ENCODE measurements at regions not wholly inside any gene's neighbourhood (a gene's known extent, or its start where the extent isn't known, plus 50 kb on each side); places are given as distances from the start of the nearest gene placed in this dataset.

GRCh38 chr13:47136504-47136941 lies 239.7 kb upstream of the HTR2A start:
- Histone ChIP-seq H3K9me3 (replicated peaks; ENCODE audit: control insufficient read depth, insufficient read depth, low read length) (peaks cover 10% of the 10 kb centered on the region), H3K9me1 (replicated peaks; ENCODE audit: control insufficient read depth, extremely low read depth, insufficient read depth, low read length) (no peaks in the 10 kb centered on the region), H3K27ac (ENCODE audit: insufficient read depth, low read depth, low read length) (no peak overlapping the region), H3K36me3 (ENCODE audit: control insufficient read depth in 2 of 2, extremely low read depth in 1 of 2, insufficient read depth in 2 of 2, low read length in 2 of 2) (no peaks in the 10 kb centered on the region), H3K4me1 (ENCODE audit: control insufficient read depth, extremely low read depth, insufficient read depth, low read length) (no peaks in the 10 kb centered on the region), H3K27me3 (ENCODE audit: control insufficient read depth in 2 of 2, insufficient read depth in 2 of 2, low read length in 2 of 2) (no peaks in the 10 kb centered on the region), H3K9ac (replicated peaks; ENCODE audit: extremely low read depth, insufficient read depth, low read length) (no peak overlapping the region), H3K4me2 (ENCODE audit: insufficient read depth, low read length) (no peak overlapping the region), H3K4me3 (replicated peaks in 1 of 3; ENCODE audit: insufficient read depth in 1 of 3, low read depth in 1 of 3, low read length in 3 of 3) (no peak overlapping the region), H3K79me2 (ENCODE audit: control insufficient read depth, insufficient read depth, low read length) (no peaks in the 10 kb centered on the region), H4K20me1 (replicated peaks; ENCODE audit: control insufficient read depth, extremely low read depth, insufficient read depth, low read length) (no peaks in the 10 kb centered on the region), H2AFZ (ENCODE audit: low read depth, low read length) (no peak overlapping the region)
- dilution Hi-C loops (cut with MboI; ENCODE audit: extremely low pct_ligation_motif_present, low sequenced_read_pairs): no loop called here
- ChIA-PET CTCF (no interaction called here), POLR2A (no interaction called here)
- TF ChIP-seq GATA2 (IDR thresholded peaks at IDR 0.05; ENCODE audit: insufficient read depth, insufficient read length, low read depth, low read length) (no peak), POLR2A (IDR thresholded peaks at IDR 0.05; ENCODE audit: low read depth, low read length) (no peak), MAX (IDR thresholded peaks at IDR 0.05; ENCODE audit: insufficient read depth, insufficient read length) (no peak), FOS (IDR thresholded peaks at IDR 0.05; ENCODE audit: borderline replicate concordance, insufficient read depth, low read length) (no peak), CTCF (IDR thresholded peaks at IDR 0.05; ENCODE audit: extremely low read depth in 1 of 2, insufficient read depth in 1 of 2, low read depth in 1 of 2, low read length in 2 of 2) (no peak), EZH2 (IDR thresholded peaks at IDR 0.05; ENCODE audit: borderline replicate concordance, low read depth, low read length, severe bottlenecking) (no peak), MYC (IDR thresholded peaks at IDR 0.05; ENCODE audit: low read depth, low read length) (no peak), JUN (IDR thresholded peaks at IDR 0.05; ENCODE audit: borderline replicate concordance, insufficient read depth, insufficient read length, low read depth) (no peak)
- no TSS peak for BruUV-seq (replicated peaks)
- FAIRE-seq: no peak
- no peak for DNase-seq (ENCODE audit: low read depth, low spot score)
- intact Hi-C loops (cut with micrococcal nuclease): no loop called here
